Keratinocyte (primary cell): ENCODE measurements at regions not wholly inside any gene's neighbourhood (a gene's known extent, or its start where the extent isn't known, plus 50 kb on each side); places are given as distances from the start of the nearest gene placed in this dataset.

Experiments
- DNase-seq: peaks from one replicate; pipeline ENCODE4 v3.0.0-alpha.2; 2011; ENCODE audit warnings: low read depth, missing footprints, low spot score
- FAIRE-seq: peaks from 2 replicates; lab custom pipeline; 2011; peaks lifted over from hg19 to GRCh38; lab: Jason Lieb, UNC
- H2AFZ ChIP-seq: 2 replicates; pipeline ENCODE4 v1.6.0; 2012; ENCODE audit warnings: low read length, control low read depth, inconsistent platforms; ENCODE audit not compliant: control insufficient read depth
- H3K27ac ChIP-seq: 2 replicates; pipeline ENCODE4 v1.5.1; 2011; ENCODE audit warnings: low read length; ENCODE audit not compliant: control insufficient read depth, insufficient read depth
- H3K27me3 ChIP-seq: 3 replicates; pipeline ENCODE4 v1.6.0; 2011; ENCODE audit warnings: low read length; ENCODE audit not compliant: control insufficient read depth, insufficient read depth; ENCODE audit errors: extremely low read depth
- H3K36me3 ChIP-seq, 2 experiments: 2 replicates in 1 of 2; 3 replicates in 1 of 2; pipeline ENCODE4 v1.5.1; 2011; ENCODE audit warnings: low read length in 2 of 2, mild to moderate bottlenecking in 1 of 2; ENCODE audit not compliant: control insufficient read depth in 2 of 2, insufficient read depth in 2 of 2; ENCODE audit errors: extremely low read depth in 1 of 2
- H3K4me1 ChIP-seq: 3 replicates; pipeline ENCODE4 v1.5.1; 2011; ENCODE audit warnings: low read length; ENCODE audit not compliant: control insufficient read depth, insufficient read depth; ENCODE audit errors: extremely low read depth
- H3K4me2 ChIP-seq: 3 replicates; pipeline ENCODE4 v1.6.0; 2011; ENCODE audit warnings: low read depth, low read length; ENCODE audit not compliant: control insufficient read depth, insufficient read depth; ENCODE audit errors: extremely low read depth
- H3K4me3 ChIP-seq, 3 experiments: fragments of 200-600 bp in 1 of 3; sonication (generic) in 1 of 3; 2 replicates in 2 of 3; 3 replicates in 1 of 3; pipeline ENCODE4 v1.5.1; 2011 to 2016; ENCODE audit warnings: low read length in 3 of 3, mild to moderate bottlenecking in 3 of 3, control low read depth in 2 of 3, inconsistent platforms in 1 of 3, low read depth in 1 of 3, mixed read lengths in 1 of 3, mixed run types in 1 of 3, moderate library complexity in 1 of 3; ENCODE audit not compliant: control insufficient read depth in 2 of 3, insufficient read depth in 2 of 3; ENCODE audit errors: extremely low read depth in 1 of 3
- H3K79me2 ChIP-seq: 2 replicates; pipeline ENCODE4 v1.6.0; 2012; ENCODE audit warnings: low read length; ENCODE audit not compliant: control insufficient read depth, insufficient read depth
- H3K9ac ChIP-seq: 3 replicates; pipeline ENCODE4 v1.6.0; 2011; ENCODE audit warnings: low read length; ENCODE audit not compliant: control insufficient read depth, insufficient read depth; ENCODE audit errors: extremely low read depth
- H3K9me1 ChIP-seq: 3 replicates; pipeline ENCODE4 v1.6.0; 2011; ENCODE audit warnings: low read length; ENCODE audit not compliant: control insufficient read depth, insufficient read depth; ENCODE audit errors: extremely low read depth
- H3K9me3 ChIP-seq: 2 replicates; pipeline ENCODE4 v1.5.1; 2012; ENCODE audit warnings: low read depth, low read length; ENCODE audit not compliant: control insufficient read depth
- H4K20me1 ChIP-seq: 3 replicates; pipeline ENCODE4 v1.6.0; 2011; ENCODE audit warnings: low read length; ENCODE audit not compliant: control insufficient read depth, insufficient read depth; ENCODE audit errors: extremely low read depth
- CTCF ChIP-seq, 3 experiments: IDR thresholded peaks in 1 of 3; conservative IDR thresholded peaks in 1 of 3; optimal IDR thresholded peaks in 1 of 3; 2 replicates in 2 of 3; 3 replicates in 1 of 3; pipeline versions ENCODE3 to v1.5.1; 2011; ENCODE audit warnings: low read length in 3 of 3, mild to moderate bottlenecking in 3 of 3, moderate library complexity in 2 of 3, control low read depth in 1 of 3, inconsistent platforms in 1 of 3; ENCODE audit not compliant: insufficient read depth in 2 of 3; ENCODE audit errors: extremely low read depth in 1 of 3
- EZH2 ChIP-seq: IDR thresholded peaks from one replicate; pipeline ENCODE4 v1.6.1; 2012; ENCODE audit warnings: inconsistent platforms, mild to moderate bottlenecking, low read length, moderate library complexity
- dilution Hi-C: fragments of 300-500 bp; cut with MboI; formaldehyde crosslinking; loops from one replicate; pipeline ENCODE4 v1.7.0; 2020; ENCODE audit warnings: low sequenced_read_pairs; ENCODE audit not compliant: extremely low pct_ligation_motif_present

- Histone ChIP-seq H3K9ac (no peak overlapping the region), H3K9me1 (no peaks in the 10 kb centered on the region), H3K27me3 (no peaks in the 10 kb centered on the region), H3K4me3 (no peak overlapping the region), H3K36me3 (no peaks in the 10 kb centered on the region), H4K20me1 (no peaks in the 10 kb centered on the region), H3K79me2 (no peaks in the 10 kb centered on the region), H3K4me1 (no peaks in the 10 kb centered on the region), H3K27ac (no peak overlapping the region), H2AFZ (no peak overlapping the region), H3K9me3 (no peaks in the 10 kb centered on the region), H3K4me2 (no peak overlapping the region)
- dilution Hi-C loops = no loop called here
- no peak for TF ChIP-seq CTCF (optimal IDR thresholded peaks at IDR 0.05 in 1 of 3, IDR thresholded peaks at IDR 0.05 in 1 of 3, conservative IDR thresholded peaks at IDR 0.05 in 1 of 3; ENCODE audit: extremely low read depth in 1 of 3, insufficient read depth in 2 of 3, low read length in 3 of 3)
- no peak for TF ChIP-seq EZH2
- FAIRE-seq = no peak
- DNase-seq = no peak
Measured at GRCh38 chr4:157838366-157838765, 334.5 kb downstream of the GASK1B start.

- no peaks in the 10 kb centered on the region for H3K79me2 ChIP-seq
- H3K27ac ChIP-seq = no peak overlapping the region
- H3K9ac ChIP-seq = no peak overlapping the region
- no peaks in the 10 kb centered on the region for H3K9me1 ChIP-seq
- H3K4me1 ChIP-seq = no peaks in the 10 kb centered on the region
- dilution Hi-C loops = no loop called here
- TF ChIP-seq CTCF (optimal IDR thresholded peaks at IDR 0.05 in 1 of 3, IDR thresholded peaks at IDR 0.05 in 1 of 3, conservative IDR thresholded peaks at IDR 0.05 in 1 of 3; ENCODE audit: extremely low read depth in 1 of 3, insufficient read depth in 2 of 3, low read length in 3 of 3) = no peak
- no peak for TF ChIP-seq EZH2
- no peaks in the 10 kb centered on the region for H3K9me3 ChIP-seq
- DNase-seq = no peak
- no peak overlapping the region for H2AFZ ChIP-seq
- no peaks in the 10 kb centered on the region for H3K27me3 ChIP-seq
- H3K36me3 ChIP-seq = no peaks in the 10 kb centered on the region
- H3K4me3 ChIP-seq = no peak overlapping the region
- no peaks in the 10 kb centered on the region for H4K20me1 ChIP-seq
- no peak overlapping the region for H3K4me2 ChIP-seq
- FAIRE-seq = no peak
Measured at GRCh38 chr4:157837071-157837703, 335.6 kb downstream of the GASK1B start.
